Keratinocyte (primary cell): ENCODE measurements at regions not wholly inside any gene's neighbourhood (a gene's known extent, or its start where the extent isn't known, plus 50 kb on each side); places are given as distances from the start of the nearest gene placed in this dataset.

ENCODE experiments used
- DNase-seq: peaks from one replicate; pipeline ENCODE4 v3.0.0-alpha.2; 2011; ENCODE audit warnings: low read depth, missing footprints, low spot score
- FAIRE-seq: peaks from 2 replicates; lab custom pipeline; 2011; peaks lifted over from hg19 to GRCh38; lab: Jason Lieb, UNC
- H2AFZ ChIP-seq: 2 replicates; pipeline ENCODE4 v1.6.0; 2012; ENCODE audit warnings: low read length, control low read depth, inconsistent platforms; ENCODE audit not compliant: control insufficient read depth
- H3K27ac ChIP-seq: 2 replicates; pipeline ENCODE4 v1.5.1; 2011; ENCODE audit warnings: low read length; ENCODE audit not compliant: control insufficient read depth, insufficient read depth
- H3K27me3 ChIP-seq: 3 replicates; pipeline ENCODE4 v1.6.0; 2011; ENCODE audit warnings: low read length; ENCODE audit not compliant: control insufficient read depth, insufficient read depth; ENCODE audit errors: extremely low read depth
- H3K36me3 ChIP-seq, 2 experiments: 2 replicates in 1 of 2; 3 replicates in 1 of 2; pipeline ENCODE4 v1.5.1; 2011; ENCODE audit warnings: low read length in 2 of 2, mild to moderate bottlenecking in 1 of 2; ENCODE audit not compliant: control insufficient read depth in 2 of 2, insufficient read depth in 2 of 2; ENCODE audit errors: extremely low read depth in 1 of 2
- H3K4me1 ChIP-seq: 3 replicates; pipeline ENCODE4 v1.5.1; 2011; ENCODE audit warnings: low read length; ENCODE audit not compliant: control insufficient read depth, insufficient read depth; ENCODE audit errors: extremely low read depth
- H3K4me2 ChIP-seq: 3 replicates; pipeline ENCODE4 v1.6.0; 2011; ENCODE audit warnings: low read depth, low read length; ENCODE audit not compliant: control insufficient read depth, insufficient read depth; ENCODE audit errors: extremely low read depth
- H3K4me3 ChIP-seq, 3 experiments: fragments of 200-600 bp in 1 of 3; sonication (generic) in 1 of 3; 2 replicates in 2 of 3; 3 replicates in 1 of 3; pipeline ENCODE4 v1.5.1; 2011 to 2016; ENCODE audit warnings: low read length in 3 of 3, mild to moderate bottlenecking in 3 of 3, control low read depth in 2 of 3, inconsistent platforms in 1 of 3, low read depth in 1 of 3, mixed read lengths in 1 of 3, mixed run types in 1 of 3, moderate library complexity in 1 of 3; ENCODE audit not compliant: control insufficient read depth in 2 of 3, insufficient read depth in 2 of 3; ENCODE audit errors: extremely low read depth in 1 of 3
- H3K79me2 ChIP-seq: 2 replicates; pipeline ENCODE4 v1.6.0; 2012; ENCODE audit warnings: low read length; ENCODE audit not compliant: control insufficient read depth, insufficient read depth
- H3K9ac ChIP-seq: 3 replicates; pipeline ENCODE4 v1.6.0; 2011; ENCODE audit warnings: low read length; ENCODE audit not compliant: control insufficient read depth, insufficient read depth; ENCODE audit errors: extremely low read depth
- H3K9me1 ChIP-seq: 3 replicates; pipeline ENCODE4 v1.6.0; 2011; ENCODE audit warnings: low read length; ENCODE audit not compliant: control insufficient read depth, insufficient read depth; ENCODE audit errors: extremely low read depth
- H3K9me3 ChIP-seq: 2 replicates; pipeline ENCODE4 v1.5.1; 2012; ENCODE audit warnings: low read depth, low read length; ENCODE audit not compliant: control insufficient read depth
- H4K20me1 ChIP-seq: 3 replicates; pipeline ENCODE4 v1.6.0; 2011; ENCODE audit warnings: low read length; ENCODE audit not compliant: control insufficient read depth, insufficient read depth; ENCODE audit errors: extremely low read depth
- CTCF ChIP-seq, 3 experiments: IDR thresholded peaks in 1 of 3; conservative IDR thresholded peaks in 1 of 3; optimal IDR thresholded peaks in 1 of 3; 2 replicates in 2 of 3; 3 replicates in 1 of 3; pipeline versions ENCODE3 to v1.5.1; 2011; ENCODE audit warnings: low read length in 3 of 3, mild to moderate bottlenecking in 3 of 3, moderate library complexity in 2 of 3, control low read depth in 1 of 3, inconsistent platforms in 1 of 3; ENCODE audit not compliant: insufficient read depth in 2 of 3; ENCODE audit errors: extremely low read depth in 1 of 3
- EZH2 ChIP-seq: IDR thresholded peaks from one replicate; pipeline ENCODE4 v1.6.1; 2012; ENCODE audit warnings: inconsistent platforms, mild to moderate bottlenecking, low read length, moderate library complexity
- dilution Hi-C: fragments of 300-500 bp; cut with MboI; formaldehyde crosslinking; loops from one replicate; pipeline ENCODE4 v1.7.0; 2020; ENCODE audit warnings: low sequenced_read_pairs; ENCODE audit not compliant: extremely low pct_ligation_motif_present

DNA sequence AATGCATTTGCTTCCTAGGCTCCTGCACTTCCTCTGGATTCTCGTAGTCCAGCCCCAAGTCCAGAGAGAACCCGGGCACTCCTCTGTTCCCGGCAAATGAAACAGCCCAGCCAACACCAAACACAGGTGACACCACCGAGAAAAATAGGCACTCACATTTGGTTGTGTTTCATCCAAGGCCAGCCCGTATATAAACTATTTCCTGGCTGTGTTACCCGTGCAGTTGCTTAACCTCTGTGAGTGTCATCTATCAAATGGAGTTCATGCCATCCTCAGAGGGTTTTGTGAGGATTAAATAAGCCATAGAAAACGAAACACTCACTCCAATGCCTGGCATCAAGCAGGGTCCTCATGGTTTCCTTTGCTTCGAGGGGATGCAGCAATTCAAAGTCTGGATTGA lies 115.2 kb downstream of the BOD1 start:
- H3K4me2 ChIP-seq = no peak overlapping the region
- H3K79me2 ChIP-seq = no peaks in the 10 kb centered on the region
- no peaks in the 10 kb centered on the region for H3K27me3 ChIP-seq
- H3K9me3 ChIP-seq = peaks cover 2% of the 10 kb centered on the region
- no peak overlapping the region for H2AFZ ChIP-seq
- H3K27ac ChIP-seq = no peak overlapping the region
- no peak overlapping the region for H3K9ac ChIP-seq
- no peak for TF ChIP-seq CTCF (optimal IDR thresholded peaks at IDR 0.05 in 1 of 3, IDR thresholded peaks at IDR 0.05 in 1 of 3, conservative IDR thresholded peaks at IDR 0.05 in 1 of 3; ENCODE audit: extremely low read depth in 1 of 3, insufficient read depth in 2 of 3, low read length in 3 of 3)
- no peak for TF ChIP-seq EZH2
- dilution Hi-C loops = no loop called here
- H3K36me3 ChIP-seq = no peaks in the 10 kb centered on the region
- no peaks in the 10 kb centered on the region for H3K4me1 ChIP-seq
- DNase-seq (no peak), FAIRE-seq (no peak)
- no peak overlapping the region for H3K4me3 ChIP-seq
- no peaks in the 10 kb centered on the region for H3K9me1 ChIP-seq
- no peaks in the 10 kb centered on the region for H4K20me1 ChIP-seq

DNA sequence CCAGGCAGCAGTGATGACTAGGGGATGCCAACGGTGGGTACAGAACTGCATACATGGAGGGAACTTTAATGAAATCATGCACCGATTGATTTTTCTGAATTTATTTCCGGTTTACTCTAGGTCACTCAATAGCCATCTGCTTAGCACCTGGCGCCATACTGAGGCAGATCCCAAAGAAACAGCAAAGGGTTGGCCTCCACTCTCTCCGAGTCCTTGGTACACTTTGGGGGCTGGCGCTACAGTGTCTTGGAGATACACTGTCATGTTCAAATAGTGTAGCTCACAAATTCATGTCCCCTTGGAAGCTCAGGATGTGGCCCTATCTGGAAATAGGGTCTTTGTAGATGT lies 116.3 kb downstream of the BOD1 start:
- Histone ChIP-seq H3K36me3 (no peaks in the 10 kb centered on the region), H2AFZ (no peak overlapping the region), H3K27me3 (no peaks in the 10 kb centered on the region), H3K4me2 (no peak overlapping the region), H3K9me3 (no peaks in the 10 kb centered on the region), H4K20me1 (no peaks in the 10 kb centered on the region), H3K4me3 (no peak overlapping the region), H3K79me2 (no peaks in the 10 kb centered on the region), H3K27ac (no peak overlapping the region), H3K9ac (no peak overlapping the region), H3K9me1 (no peaks in the 10 kb centered on the region), H3K4me1 (no peaks in the 10 kb centered on the region)
- TF ChIP-seq EZH2 = no peak
- TF ChIP-seq CTCF (optimal IDR thresholded peaks at IDR 0.05 in 1 of 3, IDR thresholded peaks at IDR 0.05 in 1 of 3, conservative IDR thresholded peaks at IDR 0.05 in 1 of 3; ENCODE audit: extremely low read depth in 1 of 3, insufficient read depth in 2 of 3, low read length in 3 of 3) = no peak
- FAIRE-seq (no peak), DNase-seq (no peak)
- dilution Hi-C loops = no loop called here
